ENCODE measurements at regions not wholly inside any gene's neighbourhood (a gene's known extent, or its start where the extent isn't known, plus 50 kb on each side); places are given as distances from the start of the nearest gene placed in this dataset.

- no TSS peak for BruUV-seq (replicated peaks)
- no peak overlapping the region for H3K27ac Mint-ChIP-seq (ENCODE audit: unreplicated experiment)
- no peak overlapping the region for H3K4me3 Mint-ChIP-seq (ENCODE audit: low read depth, unreplicated experiment)
- CTCF ChIA-PET, result interaction anchor here (0.7 kb wide), 1 partner anchor 11 kb away, joined by 6 read pairs; no protein-coding TSS in a partner anchor
- H3K4me1 Mint-ChIP-seq (ENCODE audit: low read depth, unreplicated experiment), result peaks cover 8% of the 10 kb centered on the region
- DNase-seq, result no peak
- no peaks in the 10 kb centered on the region for H3K27me3 Mint-ChIP-seq (ENCODE audit: unreplicated experiment)
- intact Hi-C loops (cut with micrococcal nuclease; ENCODE audit: unreplicated experiment), result loop anchor here (2.0 to 10.0 kb wide), 5 partner anchors 87 to 1647 kb away; no protein-coding TSS in a partner anchor
- no peaks in the 10 kb centered on the region for H3K9me3 Mint-ChIP-seq (ENCODE audit: low read depth, unreplicated experiment)
- no peaks in the 10 kb centered on the region for H3K36me3 Mint-ChIP-seq (ENCODE audit: insufficient read depth, unreplicated experiment)
- TF ChIP-seq, protein P1, sequence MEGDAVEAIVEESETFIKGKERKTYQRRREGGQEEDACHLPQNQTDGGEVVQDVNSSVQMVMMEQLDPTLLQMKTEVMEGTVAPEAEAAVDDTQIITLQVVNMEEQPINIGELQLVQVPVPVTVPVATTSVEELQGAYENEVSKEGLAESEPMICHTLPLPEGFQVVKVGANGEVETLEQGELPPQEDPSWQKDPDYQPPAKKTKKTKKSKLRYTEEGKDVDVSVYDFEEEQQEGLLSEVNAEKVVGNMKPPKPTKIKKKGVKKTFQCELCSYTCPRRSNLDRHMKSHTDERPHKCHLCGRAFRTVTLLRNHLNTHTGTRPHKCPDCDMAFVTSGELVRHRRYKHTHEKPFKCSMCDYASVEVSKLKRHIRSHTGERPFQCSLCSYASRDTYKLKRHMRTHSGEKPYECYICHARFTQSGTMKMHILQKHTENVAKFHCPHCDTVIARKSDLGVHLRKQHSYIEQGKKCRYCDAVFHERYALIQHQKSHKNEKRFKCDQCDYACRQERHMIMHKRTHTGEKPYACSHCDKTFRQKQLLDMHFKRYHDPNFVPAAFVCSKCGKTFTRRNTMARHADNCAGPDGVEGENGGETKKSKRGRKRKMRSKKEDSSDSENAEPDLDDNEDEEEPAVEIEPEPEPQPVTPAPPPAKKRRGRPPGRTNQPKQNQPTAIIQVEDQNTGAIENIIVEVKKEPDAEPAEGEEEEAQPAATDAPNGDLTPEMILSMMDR (IDR thresholded peaks at IDR 0.05; ENCODE audit: unreplicated experiment), result no peak
Observed at GRCh38 chr1:239899747-239900146, 191.9 kb upstream of the FMN2 start.

DNA sequence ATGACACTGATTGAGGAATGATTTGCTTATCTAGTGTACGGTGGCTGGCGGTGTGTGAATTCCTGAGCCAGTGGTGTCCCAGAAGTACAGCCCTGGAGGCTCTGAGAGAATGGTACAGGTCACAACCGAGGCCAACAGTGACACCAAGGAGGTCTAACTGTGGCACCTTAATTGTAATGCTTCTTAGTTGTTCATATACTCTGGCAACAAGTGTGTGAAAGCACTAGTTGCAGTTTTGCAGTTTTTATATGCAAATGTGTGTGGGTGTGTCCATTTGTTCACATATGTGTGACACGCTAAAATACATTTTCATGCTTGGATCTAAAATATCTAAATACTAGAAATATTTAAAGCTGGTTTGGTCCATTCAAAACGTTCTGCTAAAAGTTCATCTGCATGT is 185.3 kb upstream of the FMN2 start:
- H3K4me1 Mint-ChIP-seq (ENCODE audit: low read depth, unreplicated experiment), result no peaks in the 10 kb centered on the region
- TF ChIP-seq, protein P1 (IDR thresholded peaks at IDR 0.05; ENCODE audit: unreplicated experiment), result no peak
- intact Hi-C loops (cut with micrococcal nuclease; ENCODE audit: unreplicated experiment), result no loop called here
- H3K9me3 Mint-ChIP-seq (ENCODE audit: low read depth, unreplicated experiment), result no peaks in the 10 kb centered on the region
- CTCF ChIA-PET, result no interaction called here
- H3K27me3 Mint-ChIP-seq (ENCODE audit: unreplicated experiment), result no peaks in the 10 kb centered on the region
- H3K36me3 Mint-ChIP-seq (ENCODE audit: insufficient read depth, unreplicated experiment), result no peaks in the 10 kb centered on the region
- BruUV-seq (replicated peaks), result no TSS peak
- H3K4me3 Mint-ChIP-seq (ENCODE audit: low read depth, unreplicated experiment), result no peak overlapping the region
- DNase-seq, result no peak
- no peak overlapping the region for H3K27ac Mint-ChIP-seq (ENCODE audit: unreplicated experiment)

DNA sequence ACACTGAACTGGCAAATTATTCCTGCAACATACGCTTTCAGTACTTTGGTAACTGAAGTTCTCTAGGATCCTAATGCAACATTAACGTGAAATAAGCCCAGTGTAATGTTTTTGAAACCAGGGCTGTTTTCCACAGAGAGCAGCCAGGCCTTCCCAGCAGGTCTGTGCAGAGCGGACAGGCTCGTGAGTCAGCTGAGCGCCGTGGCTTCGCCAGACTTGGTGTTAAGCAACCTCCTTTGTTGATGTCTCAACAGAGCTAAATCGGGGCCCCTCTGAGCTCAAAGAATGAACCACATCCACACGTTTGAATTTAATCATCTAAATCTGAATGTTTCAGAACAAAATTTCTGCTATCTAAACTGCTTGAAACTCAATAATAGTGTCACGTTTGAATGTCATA is 181.8 kb upstream of the FMN2 start:
- Mint-ChIP-seq H3K4me3 (ENCODE audit: low read depth, unreplicated experiment) (no peak overlapping the region), H3K9me3 (ENCODE audit: low read depth, unreplicated experiment) (no peaks in the 10 kb centered on the region), H3K36me3 (ENCODE audit: insufficient read depth, unreplicated experiment) (no peaks in the 10 kb centered on the region), H3K27ac (ENCODE audit: unreplicated experiment) (no peak overlapping the region), H3K4me1 (ENCODE audit: low read depth, unreplicated experiment) (no peaks in the 10 kb centered on the region), H3K27me3 (ENCODE audit: unreplicated experiment) (no peaks in the 10 kb centered on the region)
- DNase-seq, result no peak
- intact Hi-C loops (cut with micrococcal nuclease; ENCODE audit: unreplicated experiment), result no loop called here
- CTCF ChIA-PET, result no interaction called here
- BruUV-seq (replicated peaks), result no TSS peak
- TF ChIP-seq, protein P1 (IDR thresholded peaks at IDR 0.05; ENCODE audit: unreplicated experiment), result no peak

- H3K36me3 Mint-ChIP-seq (ENCODE audit: insufficient read depth, unreplicated experiment), result no peaks in the 10 kb centered on the region
- H3K4me1 Mint-ChIP-seq (ENCODE audit: low read depth, unreplicated experiment), result no peaks in the 10 kb centered on the region
- CTCF ChIA-PET, result interaction anchor here (0.7 kb wide), 1 partner anchor 96 kb away, joined by 3 read pairs; no protein-coding TSS in a partner anchor
- H3K27ac Mint-ChIP-seq (ENCODE audit: unreplicated experiment), result no peak overlapping the region
- no peak for DNase-seq
- H3K4me3 Mint-ChIP-seq (ENCODE audit: low read depth, unreplicated experiment), result no peak overlapping the region
- no TSS peak for BruUV-seq (replicated peaks)
- H3K27me3 Mint-ChIP-seq (ENCODE audit: unreplicated experiment), result no peaks in the 10 kb centered on the region
- intact Hi-C loops (cut with micrococcal nuclease; ENCODE audit: unreplicated experiment), result no loop called here
- TF ChIP-seq, protein P1 (IDR thresholded peaks at IDR 0.05; ENCODE audit: unreplicated experiment), result no peak
- H3K9me3 Mint-ChIP-seq (ENCODE audit: low read depth, unreplicated experiment), result no peaks in the 10 kb centered on the region
Observed at GRCh38 chr1:239912471-239912870, 179.2 kb upstream of the FMN2 start.
